Endodermal cell (in vitro differentiated cells): ENCODE measurements at regions not wholly inside any gene's neighbourhood (a gene's known extent, or its start where the extent isn't known, plus 50 kb on each side); places are given as distances from the start of the nearest gene placed in this dataset.

Experiments used
- DNase-seq: peaks from one replicate; pipeline ENCODE4 v3.0.0-alpha.2; 2017
- H3K27ac ChIP-seq: 2 replicates; pipeline ENCODE4 v1.5.1; 2013; ENCODE audit warnings: mild to moderate bottlenecking, low read depth, low read length, moderate library complexity
- H3K27me3 ChIP-seq: 2 replicates; pipeline ENCODE4 v1.6.1; 2013; ENCODE audit warnings: mild to moderate bottlenecking, low read length, moderate library complexity; ENCODE audit not compliant: insufficient read depth, control insufficient read depth, poor library complexity, severe bottlenecking
- H3K36me3 ChIP-seq: 2 replicates; pipeline ENCODE4 v1.7.0; 2013; ENCODE audit warnings: mild to moderate bottlenecking, low read length, moderate library complexity; ENCODE audit not compliant: control insufficient read depth, insufficient read depth
- H3K4me1 ChIP-seq: one replicate; pipeline ENCODE4 v1.7.0; 2013; ENCODE audit warnings: low read length; ENCODE audit not compliant: control insufficient read depth, insufficient read depth
- H3K4me3 ChIP-seq: 2 replicates; pipeline ENCODE4 v1.5.1; 2013; ENCODE audit warnings: mild to moderate bottlenecking, low read length, moderate library complexity
- H3K9ac ChIP-seq: 2 replicates; pipeline ENCODE4 v1.6.1; 2013; ENCODE audit warnings: mild to moderate bottlenecking, low read length, moderate library complexity; ENCODE audit not compliant: poor library complexity, severe bottlenecking; ENCODE audit errors: extremely low read depth
- H3K9me3 ChIP-seq: 2 replicates; pipeline ENCODE4 v1.6.1; 2013; ENCODE audit warnings: mild to moderate bottlenecking, low read length, moderate library complexity; ENCODE audit not compliant: control insufficient read depth
- H3K27ac Mint-ChIP-seq: 2 replicates; pipeline ENCODE4 v1.8.0; 2020; ENCODE audit warnings: mixed read lengths
- H3K27me3 Mint-ChIP-seq: 2 replicates; pipeline ENCODE4 v1.8.0; 2021; ENCODE audit warnings: mild to moderate bottlenecking, mixed read lengths; ENCODE audit not compliant: insufficient read depth
- H3K36me3 Mint-ChIP-seq: 2 replicates; pipeline ENCODE4 v1.8.0; 2020; ENCODE audit warnings: low read depth, mixed read lengths
- H3K4me1 Mint-ChIP-seq: 2 replicates; pipeline ENCODE4 v1.8.0; 2020; ENCODE audit warnings: mixed read lengths
- H3K4me3 Mint-ChIP-seq: 2 replicates; pipeline ENCODE4 v1.8.0; 2020; ENCODE audit warnings: mild to moderate bottlenecking, moderate library complexity, mixed read lengths
- H3K9me3 Mint-ChIP-seq: 2 replicates; pipeline ENCODE4 v1.8.0; 2020; ENCODE audit warnings: mild to moderate bottlenecking, mixed read lengths
- CTCF ChIP-seq: fragments of 200-600 bp; sonication (generic); conservative IDR thresholded peaks from 2 replicates; pipeline ENCODE4 v1.5.0; 2021; ENCODE audit warnings: antibody characterized with exemption, mild to moderate bottlenecking
- WGBS, 2 experiments: methylation state at CpG; one replicate each; pipeline versions ENCODE4 v1.1.5 to v1.1.7; 2013; ENCODE audit warnings: missing lambda C conversion rate in 2 of 2, mixed read lengths in 1 of 2; ENCODE audit not compliant: insufficient coverage in 1 of 2, insufficient read length in 1 of 2; 5-methylcytosine and 5-hydroxymethylcytosine counted together

DNA sequence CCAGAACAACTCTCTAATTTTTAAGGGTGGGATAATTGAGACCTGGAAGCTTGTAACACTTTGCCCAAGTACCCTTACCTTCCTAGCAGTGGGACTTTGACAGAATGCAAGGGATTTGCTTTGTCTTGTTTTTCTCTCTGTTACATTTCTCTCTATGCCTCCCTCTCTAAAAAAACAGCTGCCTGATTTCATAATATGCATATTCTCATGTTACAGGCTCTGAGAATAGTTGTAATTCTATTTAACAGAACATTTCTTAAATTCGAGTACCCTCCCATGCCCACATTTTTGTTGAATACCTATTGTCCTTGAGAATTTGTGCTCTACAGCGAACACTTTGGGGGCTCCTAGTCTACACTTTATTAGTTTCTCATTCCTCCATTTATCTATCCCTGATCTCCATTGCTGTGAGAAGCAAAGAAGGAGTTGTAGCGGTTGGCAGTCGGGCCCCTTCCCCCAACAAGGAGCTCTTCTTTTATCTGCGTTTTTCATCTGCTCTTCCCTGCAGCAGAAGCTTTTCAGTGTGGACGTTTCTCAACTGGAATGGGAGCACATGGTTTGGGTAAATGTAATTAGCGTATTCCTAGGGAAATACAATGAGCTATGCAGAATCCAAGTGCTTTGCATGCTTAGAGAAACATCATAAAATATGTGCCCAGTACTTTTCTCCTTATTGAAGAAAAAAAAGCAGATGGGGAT, 117.7 kb upstream of the CCDC90B start:
- H3K4me3 Mint-ChIP-seq = no peak overlapping the region
- Histone ChIP-seq H3K4me3 (no peak overlapping the region), H3K27me3 (no peaks in the 10 kb centered on the region), H3K36me3 (no peaks in the 10 kb centered on the region), H3K9me3 (peaks cover 8% of the 10 kb centered on the region), H3K4me1 (no peaks in the 10 kb centered on the region), H3K9ac (no peak overlapping the region), H3K27ac (no peak overlapping the region)
- no peaks in the 10 kb centered on the region for H3K36me3 Mint-ChIP-seq
- H3K4me1 Mint-ChIP-seq = peaks cover 6% of the 10 kb centered on the region
- no peak overlapping the region for H3K27ac Mint-ChIP-seq
- no peak for TF ChIP-seq CTCF
- H3K9me3 Mint-ChIP-seq = no peaks in the 10 kb centered on the region
- H3K27me3 Mint-ChIP-seq = no peaks in the 10 kb centered on the region
- WGBS, 2 experiments = 80 to 88% methylated on average over 4 to 7 of the region's 7 CpGs
- no peak for DNase-seq

GRCh38 chr11:83401506-83402225, 115.5 kb upstream of the CCDC90B start:
- Histone ChIP-seq H3K36me3 (no peaks in the 10 kb centered on the region), H3K27ac (no peak overlapping the region), H3K9me3 (peaks cover 8% of the 10 kb centered on the region), H3K27me3 (no peaks in the 10 kb centered on the region), H3K9ac (no peak overlapping the region), H3K4me3 (no peak overlapping the region), H3K4me1 (no peaks in the 10 kb centered on the region)
- no peaks in the 10 kb centered on the region for H3K27me3 Mint-ChIP-seq
- no peaks in the 10 kb centered on the region for H3K9me3 Mint-ChIP-seq
- H3K36me3 Mint-ChIP-seq = no peaks in the 10 kb centered on the region
- no peak overlapping the region for H3K4me3 Mint-ChIP-seq
- WGBS, 2 experiments = 80 to 92% methylated on average over 1 of the region's 1 CpG
- peaks cover 6% of the 10 kb centered on the region for H3K4me1 Mint-ChIP-seq
- no peak overlapping the region for H3K27ac Mint-ChIP-seq
- no peak for TF ChIP-seq CTCF
- DNase-seq = no peak

- DNase-seq = no peak
- WGBS, 2 experiments = 89% methylated on average over 1 of the region's 1 CpG; no CpG with 5 or more reads in 1 of the 2 experiments
- H3K36me3 ChIP-seq = no peaks in the 10 kb centered on the region
- no peaks in the 10 kb centered on the region for H3K4me1 Mint-ChIP-seq
- no peak overlapping the region for H3K9ac ChIP-seq
- no peak for TF ChIP-seq CTCF
- H3K9me3 Mint-ChIP-seq = peaks cover 12% of the 10 kb centered on the region
- no peak overlapping the region for H3K27ac Mint-ChIP-seq
- H3K27me3 Mint-ChIP-seq = no peaks in the 10 kb centered on the region
- no peak overlapping the region for H3K4me3 ChIP-seq
- no peak overlapping the region for H3K27ac ChIP-seq
- no peak overlapping the region for H3K4me3 Mint-ChIP-seq
- H3K9me3 ChIP-seq = no peaks in the 10 kb centered on the region
- H3K4me1 ChIP-seq = no peaks in the 10 kb centered on the region
- no peaks in the 10 kb centered on the region for H3K27me3 ChIP-seq
- peaks cover 6% of the 10 kb centered on the region for H3K36me3 Mint-ChIP-seq
Measured at GRCh38 chr11:83394331-83394730, 108.2 kb upstream of the CCDC90B start.
